Astrocyte (in vitro differentiated cells and primary cell): ENCODE measurements at regions not wholly inside any gene's neighbourhood (a gene's known extent, or its start where the extent isn't known, plus 50 kb on each side); places are given as distances from the start of the nearest gene placed in this dataset.

Source experiments
- DNase-seq: peaks from one replicate; pipeline ENCODE4 v3.0.0-alpha.2; 2010; ENCODE audit warnings: low read depth
- FAIRE-seq: peaks from 2 replicates; lab custom pipeline; 2011; peaks lifted over from hg19 to GRCh38; lab: Jason Lieb, UNC
- H2AFZ ChIP-seq: 2 replicates; pipeline ENCODE4 v1.6.0; 2012; ENCODE audit warnings: low read depth, low read length, inconsistent platforms
- H3K27ac ChIP-seq: 2 replicates; pipeline ENCODE4 v1.5.1; 2011; ENCODE audit warnings: low read depth, low read length, inconsistent platforms
- H3K27me3 ChIP-seq: 2 replicates; pipeline ENCODE4 v1.6.0; 2011; ENCODE audit warnings: low read length, inconsistent platforms; ENCODE audit not compliant: insufficient read depth
- H3K36me3 ChIP-seq: 2 replicates; pipeline ENCODE4 v1.5.1; 2011; ENCODE audit warnings: low read length, inconsistent platforms; ENCODE audit not compliant: insufficient read depth
- H3K4me1 ChIP-seq: 2 replicates; pipeline ENCODE4 v1.5.1; 2011; ENCODE audit warnings: low read length, inconsistent platforms; ENCODE audit not compliant: insufficient read depth
- H3K4me2 ChIP-seq: 2 replicates; pipeline ENCODE4 v1.6.0; 2012; ENCODE audit warnings: low read length, inconsistent platforms
- H3K4me3 ChIP-seq: 2 replicates; pipeline ENCODE4 v1.5.1; 2011; ENCODE audit warnings: low read depth, mild to moderate bottlenecking, low read length, inconsistent platforms; ENCODE audit not compliant: insufficient read depth
- H3K79me2 ChIP-seq: 2 replicates; pipeline ENCODE4 v1.6.0; 2012; ENCODE audit warnings: mild to moderate bottlenecking, low read length, inconsistent platforms; ENCODE audit not compliant: insufficient read depth
- H3K9ac ChIP-seq: 2 replicates; pipeline ENCODE4 v1.6.0; 2012; ENCODE audit warnings: mild to moderate bottlenecking, low read length, inconsistent platforms
- H3K9me3 ChIP-seq: 2 replicates; pipeline ENCODE4 v1.5.1; 2012; ENCODE audit warnings: low read depth, mild to moderate bottlenecking, low read length, inconsistent platforms; ENCODE audit not compliant: insufficient read depth
- H4K20me1 ChIP-seq: 2 replicates; pipeline ENCODE4 v1.6.0; 2012; ENCODE audit warnings: low read length, inconsistent platforms; ENCODE audit not compliant: insufficient read depth
- H3K27ac Mint-ChIP-seq: one replicate; pipeline ENCODE4 v1.8.0; 2021; ENCODE audit warnings: mild to moderate bottlenecking, mixed read lengths; ENCODE audit not compliant: unreplicated experiment
- H3K27me3 Mint-ChIP-seq: one replicate; pipeline ENCODE4 v1.8.0; 2021; ENCODE audit warnings: low read depth, mixed read lengths; ENCODE audit not compliant: unreplicated experiment
- H3K36me3 Mint-ChIP-seq: one replicate; pipeline ENCODE4 v1.8.0; 2021; ENCODE audit warnings: low read depth, mixed read lengths; ENCODE audit not compliant: unreplicated experiment
- H3K4me1 Mint-ChIP-seq: one replicate; pipeline ENCODE4 v1.8.0; 2021; ENCODE audit warnings: low read depth, mixed read lengths; ENCODE audit not compliant: unreplicated experiment
- H3K4me3 Mint-ChIP-seq: one replicate; pipeline ENCODE4 v1.8.0; 2021; ENCODE audit warnings: mild to moderate bottlenecking, moderate library complexity, mixed read lengths; ENCODE audit not compliant: unreplicated experiment
- H3K9me3 Mint-ChIP-seq: one replicate; pipeline ENCODE4 v1.8.0; 2021; ENCODE audit warnings: mild to moderate bottlenecking, mixed read lengths; ENCODE audit not compliant: unreplicated experiment
- EZH2 ChIP-seq: IDR thresholded peaks from 2 replicates; pipeline ENCODE4 v1.6.1; 2012; ENCODE audit warnings: mild to moderate bottlenecking, low read length, inconsistent platforms; ENCODE audit not compliant: insufficient read depth
- TF ChIP-seq, protein P1 (sequence below): IDR thresholded peaks from 2 replicates; pipeline ENCODE4 v1.5.1; 2011; ENCODE audit warnings: low read depth, mild to moderate bottlenecking, inconsistent platforms, low read length, moderate library complexity; ENCODE audit not compliant: insufficient read depth

DNA sequence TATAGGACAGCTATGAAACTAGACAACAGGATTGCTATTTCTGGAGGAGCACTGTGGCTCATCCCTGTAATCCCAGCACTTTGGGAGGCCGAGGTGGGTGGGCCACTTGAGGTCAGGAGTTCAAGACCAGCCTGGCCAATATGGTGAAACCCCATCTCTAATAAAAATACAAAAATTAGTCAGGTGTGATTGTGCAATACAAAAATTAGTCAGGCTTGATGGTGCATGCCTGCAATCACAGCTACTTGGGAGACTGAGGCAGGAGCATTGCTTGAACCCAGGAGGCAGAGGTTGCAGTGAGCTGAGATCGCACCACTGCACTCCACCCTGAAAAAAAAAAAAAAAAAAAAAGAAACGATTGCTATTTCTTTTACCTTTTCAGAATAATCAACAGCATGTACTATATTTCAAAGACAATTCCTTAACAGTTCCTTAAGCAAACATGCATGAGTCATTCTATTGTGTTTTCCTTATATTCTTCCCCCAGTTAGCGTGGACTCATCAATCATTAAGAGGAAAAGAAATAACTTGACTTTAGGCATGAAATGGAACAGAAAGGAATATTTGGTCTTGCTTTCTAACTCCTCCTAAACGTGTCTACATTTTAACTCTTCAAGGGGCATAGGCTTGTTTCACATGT, 162.6 kb downstream of the TAF11L14 start:
- no peak overlapping the region for H3K27ac ChIP-seq
- no peak overlapping the region for H3K4me2 ChIP-seq
- H3K9me3 ChIP-seq: no peaks in the 10 kb centered on the region
- H3K4me3 ChIP-seq: no peak overlapping the region
- DNase-seq: no peak
- no peaks in the 10 kb centered on the region for H3K36me3 ChIP-seq
- no peaks in the 10 kb centered on the region for H3K27me3 ChIP-seq
- FAIRE-seq: no peak
- Mint-ChIP-seq H3K27me3 (no peaks in the 10 kb centered on the region), H3K36me3 (no peaks in the 10 kb centered on the region), H3K27ac (no peak overlapping the region), H3K4me1 (no peaks in the 10 kb centered on the region), H3K9me3 (no peaks in the 10 kb centered on the region), H3K4me3 (no peak overlapping the region)
- H2AFZ ChIP-seq: no peak overlapping the region
- H3K4me1 ChIP-seq: no peaks in the 10 kb centered on the region
- H3K79me2 ChIP-seq: no peaks in the 10 kb centered on the region
- H4K20me1 ChIP-seq: no peaks in the 10 kb centered on the region
- no peak overlapping the region for H3K9ac ChIP-seq
- TF ChIP-seq, protein P1, sequence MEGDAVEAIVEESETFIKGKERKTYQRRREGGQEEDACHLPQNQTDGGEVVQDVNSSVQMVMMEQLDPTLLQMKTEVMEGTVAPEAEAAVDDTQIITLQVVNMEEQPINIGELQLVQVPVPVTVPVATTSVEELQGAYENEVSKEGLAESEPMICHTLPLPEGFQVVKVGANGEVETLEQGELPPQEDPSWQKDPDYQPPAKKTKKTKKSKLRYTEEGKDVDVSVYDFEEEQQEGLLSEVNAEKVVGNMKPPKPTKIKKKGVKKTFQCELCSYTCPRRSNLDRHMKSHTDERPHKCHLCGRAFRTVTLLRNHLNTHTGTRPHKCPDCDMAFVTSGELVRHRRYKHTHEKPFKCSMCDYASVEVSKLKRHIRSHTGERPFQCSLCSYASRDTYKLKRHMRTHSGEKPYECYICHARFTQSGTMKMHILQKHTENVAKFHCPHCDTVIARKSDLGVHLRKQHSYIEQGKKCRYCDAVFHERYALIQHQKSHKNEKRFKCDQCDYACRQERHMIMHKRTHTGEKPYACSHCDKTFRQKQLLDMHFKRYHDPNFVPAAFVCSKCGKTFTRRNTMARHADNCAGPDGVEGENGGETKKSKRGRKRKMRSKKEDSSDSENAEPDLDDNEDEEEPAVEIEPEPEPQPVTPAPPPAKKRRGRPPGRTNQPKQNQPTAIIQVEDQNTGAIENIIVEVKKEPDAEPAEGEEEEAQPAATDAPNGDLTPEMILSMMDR: no peak
- TF ChIP-seq EZH2: no peak

DNA sequence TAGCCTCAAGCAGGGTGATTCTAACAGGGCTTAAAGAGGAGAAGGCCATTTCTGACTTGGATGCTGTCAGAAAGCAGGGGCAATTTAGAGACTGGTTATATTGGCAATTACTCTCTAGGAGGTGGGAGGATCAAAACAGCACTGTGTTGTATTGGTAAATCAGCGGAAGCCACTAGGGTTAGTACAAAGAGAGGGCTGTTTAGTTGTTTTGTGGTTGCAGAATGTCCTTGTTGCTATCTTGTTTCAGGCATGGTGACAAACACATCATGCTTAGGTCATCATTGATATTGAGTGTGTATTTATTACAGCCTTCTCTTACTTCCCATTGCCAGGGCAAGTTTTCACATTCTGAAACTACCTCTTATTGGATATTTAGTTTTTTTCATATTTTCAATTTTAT, 165.3 kb downstream of the TAF11L14 start:
- no peaks in the 10 kb centered on the region for H3K27me3 Mint-ChIP-seq
- DNase-seq: no peak
- Histone ChIP-seq H3K4me2 (no peak overlapping the region), H3K9me3 (no peaks in the 10 kb centered on the region), H3K36me3 (no peaks in the 10 kb centered on the region), H3K79me2 (no peaks in the 10 kb centered on the region), H3K4me3 (no peak overlapping the region), H3K27ac (no peak overlapping the region), H2AFZ (no peak overlapping the region), H4K20me1 (no peaks in the 10 kb centered on the region), H3K27me3 (no peaks in the 10 kb centered on the region), H3K9ac (no peak overlapping the region), H3K4me1 (no peaks in the 10 kb centered on the region)
- H3K4me1 Mint-ChIP-seq: no peaks in the 10 kb centered on the region
- H3K4me3 Mint-ChIP-seq: no peak overlapping the region
- H3K9me3 Mint-ChIP-seq: no peaks in the 10 kb centered on the region
- H3K27ac Mint-ChIP-seq: no peak overlapping the region
- no peak for TF ChIP-seq EZH2
- TF ChIP-seq, protein P1: no peak
- FAIRE-seq: no peak
- H3K36me3 Mint-ChIP-seq: no peaks in the 10 kb centered on the region

- DNase-seq: no peak
- no peak for TF ChIP-seq EZH2
- TF ChIP-seq, protein P1: no peak
- no peak overlapping the region for H3K9ac ChIP-seq
- no peaks in the 10 kb centered on the region for H3K79me2 ChIP-seq
- Mint-ChIP-seq H3K27me3 (no peaks in the 10 kb centered on the region), H3K4me1 (no peaks in the 10 kb centered on the region), H3K36me3 (no peaks in the 10 kb centered on the region), H3K9me3 (no peaks in the 10 kb centered on the region), H3K4me3 (no peak overlapping the region), H3K27ac (no peak overlapping the region)
- no peaks in the 10 kb centered on the region for H4K20me1 ChIP-seq
- no peaks in the 10 kb centered on the region for H3K4me1 ChIP-seq
- H3K9me3 ChIP-seq: no peaks in the 10 kb centered on the region
- H3K4me2 ChIP-seq: no peak overlapping the region
- no peak overlapping the region for H3K27ac ChIP-seq
- no peaks in the 10 kb centered on the region for H3K36me3 ChIP-seq
- no peaks in the 10 kb centered on the region for H3K27me3 ChIP-seq
- no peak overlapping the region for H3K4me3 ChIP-seq
- FAIRE-seq: no peak
- H2AFZ ChIP-seq: no peak overlapping the region
Measured at GRCh38 chr5:17801595-17801994, 167.3 kb downstream of the TAF11L14 start.
